ENCODE measurements at regions not wholly inside any gene's neighbourhood (a gene's known extent, or its start where the extent isn't known, plus 50 kb on each side); places are given as distances from the start of the nearest gene placed in this dataset.

GRCh38 chr7:79933144-79933543, 201.5 kb upstream of the GNAI1 start:
- no peak for FAIRE-seq
- H3K4me2 ChIP-seq (ENCODE audit: control insufficient read depth, insufficient read depth) = no peak overlapping the region
- no peaks in the 10 kb centered on the region for H4K20me1 ChIP-seq (ENCODE audit: control insufficient read depth, insufficient read depth)
- H3K4me1 ChIP-seq (ENCODE audit: control insufficient read depth, insufficient read depth, low read length) = no peaks in the 10 kb centered on the region
- TF ChIP-seq DPF2 (IDR thresholded peaks at IDR 0.05) (no peak), ZNF274 (IDR thresholded peaks at IDR 0.05; ENCODE audit: insufficient read depth, insufficient read length) (no peak), JUNB (IDR thresholded peaks at IDR 0.05) (no peak), NFYB (IDR thresholded peaks at IDR 0.05; ENCODE audit: insufficient read depth, low read depth, low read length) (no peak), TCF3 (IDR thresholded peaks at IDR 0.05; ENCODE audit: borderline replicate concordance, insufficient read depth, low read depth, low read length) (no peak), IKZF1 (conservative IDR thresholded peaks at IDR 0.05) (no peak), CHD2 (IDR thresholded peaks at IDR 0.05; ENCODE audit: borderline replicate concordance, low read depth, low read length) (no peak), ZSCAN29 (IDR thresholded peaks at IDR 0.05) (no peak), MLLT1 (IDR thresholded peaks at IDR 0.05) (no peak), POLR2A (IDR thresholded peaks at IDR 0.05; ENCODE audit: low read depth, low read length) (no peak), CBX3 (IDR thresholded peaks at IDR 0.05; ENCODE audit: borderline replicate concordance, low read depth) (no peak), SKIL (IDR thresholded peaks at IDR 0.05; ENCODE audit: low read depth, poor library complexity, severe bottlenecking) (no peak), SMARCA5 (IDR thresholded peaks at IDR 0.05) (no peak), CHD4 (IDR thresholded peaks at IDR 0.05) (no peak)
- no peak overlapping the region for H3K4me3 ChIP-seq
- RAD21 ChIA-PET (ENCODE audit: unreplicated experiment) = no interaction called here
- 55% methylated on average over 3 of the region's 3 CpGs for WGBS (ENCODE audit: insufficient coverage, insufficient replicate concordance, low lambda C conversion rate, missing lambda C conversion rate)
- SMC1A ChIA-PET (ENCODE audit: uncharacterized antibody, unreplicated experiment) = no interaction called here
- CTCF ChIA-PET = no interaction called here
- in situ Hi-C loops (cut with MboI) = no loop called here
- POLR2A ChIA-PET = no interaction called here
- no peak for ATAC-seq
- no peaks in the 10 kb centered on the region for H3K9me3 ChIP-seq (replicated peaks; ENCODE audit: control insufficient read depth, insufficient read depth, low read length)
- H2AFZ ChIP-seq (ENCODE audit: control insufficient read depth, low read depth, low read length) = no peak overlapping the region
- no peak overlapping the region for H3K9ac ChIP-seq (ENCODE audit: control insufficient read depth, insufficient read depth, low read length)
- H3K27me3 ChIP-seq (replicated peaks in 1 of 2; ENCODE audit: control insufficient read depth in 2 of 2, insufficient read depth in 2 of 2, low read length in 1 of 2) = no peaks in the 10 kb centered on the region
- no peak for DNase-seq (ENCODE audit: low read depth, low spot score)
- intact Hi-C loops (cut with micrococcal nuclease; ENCODE audit: unreplicated experiment) = no loop called here
- H3K27ac ChIP-seq (ENCODE audit: control insufficient read depth, insufficient read depth) = no peak overlapping the region
- no peaks in the 10 kb centered on the region for H3K79me2 ChIP-seq (ENCODE audit: control insufficient read depth, insufficient read depth, low read length)
- H3K36me3 ChIP-seq (ENCODE audit: control insufficient read depth in 2 of 2, insufficient read depth in 2 of 2, low read length in 1 of 2) = no peaks in the 10 kb centered on the region
- BruUV-seq (replicated peaks) = no TSS peak
